GM23338 (cell line): ENCODE measurements at regions not wholly inside any gene's neighbourhood (a gene's known extent, or its start where the extent isn't known, plus 50 kb on each side); places are given as distances from the start of the nearest gene placed in this dataset.

ENCODE experiments used
- ATAC-seq: fragments of 200-7000 bp; cut with Tn5 transposase; 3 replicates; pipeline ENCODE4 v1.9.1; 2020
- DNase-seq: peaks from one replicate; pipeline ENCODE4 v3.0.0-alpha.2; 2015; ENCODE audit warnings: low spot score
- H2AFZ ChIP-seq: fragments of 200-600 bp; sonication (generic); 2 replicates; pipeline ENCODE4 v1.8.0; 2016; ENCODE audit warnings: antibody characterized with exemption, mild to moderate bottlenecking, moderate library complexity
- H3F3A ChIP-seq: fragments of 200-600 bp; sonication (generic); replicated peaks from 2 replicates; pipeline ENCODE4 v1.8.0; 2017; ENCODE audit warnings: antibody characterized with exemption, mixed run types, low read depth
- H3K27ac ChIP-seq: fragments of 200-600 bp; sonication (generic); 2 replicates; pipeline ENCODE4 v1.6.1; 2016; ENCODE audit warnings: low read depth
- H3K27me3 ChIP-seq: fragments of 200-600 bp; sonication (generic); 2 replicates; pipeline ENCODE4 v1.8.0; 2016; ENCODE audit warnings: mild to moderate bottlenecking, mixed run types, moderate library complexity; ENCODE audit not compliant: insufficient read depth
- H3K36me3 ChIP-seq: fragments of 200-600 bp; sonication (generic); 2 replicates; pipeline ENCODE4 v1.8.0; 2016; ENCODE audit warnings: mild to moderate bottlenecking; ENCODE audit not compliant: insufficient read depth
- H3K4me1 ChIP-seq: fragments of 200-600 bp; sonication (generic); 2 replicates; pipeline ENCODE4 v1.8.0; 2016; ENCODE audit warnings: mild to moderate bottlenecking, moderate library complexity; ENCODE audit not compliant: insufficient read depth
- H3K4me2 ChIP-seq: fragments of 200-600 bp; sonication (generic); 2 replicates; pipeline ENCODE4 v1.7.1; 2017; ENCODE audit warnings: mixed run types
- H3K4me3 ChIP-seq: fragments of 200-600 bp; sonication (generic); 2 replicates; pipeline ENCODE4 v1.6.1; 2016; ENCODE audit warnings: mixed run types
- H3K79me2 ChIP-seq: fragments of 200-600 bp; sonication (generic); replicated peaks from 2 replicates; pipeline ENCODE4 v1.8.0; 2017; ENCODE audit warnings: mild to moderate bottlenecking; ENCODE audit not compliant: insufficient read depth
- H3K9me2 ChIP-seq: fragments of 200-600 bp; sonication (generic); 2 replicates; pipeline ENCODE4 v1.8.0; 2017; ENCODE audit not compliant: insufficient read depth
- H4K20me1 ChIP-seq: fragments of 200-600 bp; sonication (generic); replicated peaks from 2 replicates; pipeline ENCODE4 v1.8.0; 2017; ENCODE audit warnings: mild to moderate bottlenecking; ENCODE audit not compliant: insufficient read depth
- H3K27ac Mint-ChIP-seq: 2 replicates; pipeline ENCODE4 v1.8.0; 2020; ENCODE audit warnings: inconsistent platforms, mild to moderate bottlenecking, moderate library complexity, mixed read lengths
- H3K27me3 Mint-ChIP-seq: 3 replicates; pipeline ENCODE4 v1.8.0; 2022; ENCODE audit warnings: low read depth, mild to moderate bottlenecking, moderate library complexity, mixed read lengths, inconsistent platforms; ENCODE audit not compliant: insufficient read depth, poor library complexity
- H3K36me3 Mint-ChIP-seq: 3 replicates; pipeline ENCODE4 v1.8.0; 2021; ENCODE audit warnings: low read depth, mild to moderate bottlenecking, inconsistent platforms, moderate library complexity, mixed read lengths
- H3K4me1 Mint-ChIP-seq: 3 replicates; pipeline ENCODE4 v1.8.0; 2020; ENCODE audit warnings: mild to moderate bottlenecking, inconsistent platforms, mixed read lengths
- H3K4me3 Mint-ChIP-seq: 3 replicates; pipeline ENCODE4 v1.8.0; 2021; ENCODE audit warnings: moderate library complexity, mild to moderate bottlenecking, inconsistent platforms, mixed read lengths
- H3K9me3 Mint-ChIP-seq: 3 replicates; pipeline ENCODE4 v1.8.0; 2020; ENCODE audit warnings: moderate library complexity, mild to moderate bottlenecking, inconsistent platforms, mixed read lengths
- CREB1 ChIP-seq: fragments of 250-450 bp; sonication (Bioruptor Pico); IDR thresholded peaks from 2 replicates; pipeline ENCODE4 v1.5.0; 2020; ENCODE audit warnings: low read depth, mild to moderate bottlenecking, moderate library complexity
- EZH2 ChIP-seq: fragments of 200-600 bp; sonication (generic); IDR thresholded peaks from one replicate; pipeline ENCODE4 v1.8.0; 2017; ENCODE audit warnings: antibody characterized with exemption, mild to moderate bottlenecking, low read depth; ENCODE audit not compliant: unreplicated experiment
- EZH2phosphoT487 ChIP-seq: fragments of 200-600 bp; sonication (generic); IDR thresholded peaks from one replicate; pipeline ENCODE4 v1.8.1; 2018; ENCODE audit warnings: antibody characterized with exemption; ENCODE audit not compliant: unreplicated experiment
- JUNB ChIP-seq: IDR thresholded peaks from one replicate; pipeline ENCODE4 v1.6.1; 2016; ENCODE audit warnings: antibody characterized with exemption; ENCODE audit not compliant: unreplicated experiment
- POLR2AphosphoS5 ChIP-seq: IDR thresholded peaks from 2 replicates; pipeline ENCODE4 v1.6.1; 2016; ENCODE audit warnings: antibody characterized with exemption, low read depth
- ZNF114 ChIP-seq: fragments of 250-450 bp; sonication (Bioruptor Pico); IDR thresholded peaks from 2 replicates; pipeline ENCODE4 v1.5.0; 2020; ENCODE audit warnings: mild to moderate bottlenecking, moderate library complexity
- ZNF331 ChIP-seq: fragments of 250-450 bp; sonication (Bioruptor Pico); IDR thresholded peaks from 2 replicates; pipeline ENCODE4 v1.5.0; 2020; ENCODE audit warnings: low read depth, mild to moderate bottlenecking, moderate library complexity
- TF ChIP-seq, protein P1 (sequence below), 2 experiments: fragments of 200-600 bp in 1 of 2; sonication (generic) in 1 of 2; conservative IDR thresholded peaks; 2 replicates each; pipeline versions ENCODE4 v1.5.1 to v1.6.1; 2016 to 2017; ENCODE audit warnings: antibody characterized with exemption in 2 of 2, low read depth in 2 of 2, mild to moderate bottlenecking in 2 of 2, moderate library complexity in 1 of 2
- TF ChIP-seq, protein P2 (sequence below): IDR thresholded peaks from 2 replicates; pipeline ENCODE4 v1.6.1; 2016; ENCODE audit warnings: antibody characterized with exemption
- TF ChIP-seq, protein P3 (sequence below): fragments of 250-450 bp; sonication (Bioruptor Pico); IDR thresholded peaks from 2 replicates; pipeline ENCODE4 v1.5.0; 2020; ENCODE audit warnings: mild to moderate bottlenecking, moderate library complexity

GRCh38 chrX:68894142-68894512 is 65.3 kb downstream of the EFNB1 start:
- Histone ChIP-seq H3K27ac (no peak overlapping the region), H3K4me2 (peak overlapping the region; percentile 64; the same call in 1 of the 2 replicates), H4K20me1 (no peaks in the 10 kb centered on the region), H3F3A (no peaks in the 10 kb centered on the region), H3K27me3 (peaks cover 17% of the 10 kb centered on the region), H3K4me3 (peak overlapping the region; percentile 34; the same call in 1 of the 2 replicates), H3K4me1 (no peaks in the 10 kb centered on the region), H3K79me2 (no peaks in the 10 kb centered on the region), H2AFZ (no peak overlapping the region), H3K9me2 (no peaks in the 10 kb centered on the region), H3K36me3 (no peaks in the 10 kb centered on the region)
- Mint-ChIP-seq H3K27ac (no peak overlapping the region), H3K4me1 (peaks cover 27% of the 10 kb centered on the region), H3K9me3 (peaks cover 3% of the 10 kb centered on the region; the same call in 1 of the 3 replicates), H3K4me3 (no peak overlapping the region), H3K27me3 (peaks cover 13% of the 10 kb centered on the region), H3K36me3 (no peaks in the 10 kb centered on the region)
- ATAC-seq: peak; percentile 26
- no peak for DNase-seq
- TF ChIP-seq, protein P1, sequence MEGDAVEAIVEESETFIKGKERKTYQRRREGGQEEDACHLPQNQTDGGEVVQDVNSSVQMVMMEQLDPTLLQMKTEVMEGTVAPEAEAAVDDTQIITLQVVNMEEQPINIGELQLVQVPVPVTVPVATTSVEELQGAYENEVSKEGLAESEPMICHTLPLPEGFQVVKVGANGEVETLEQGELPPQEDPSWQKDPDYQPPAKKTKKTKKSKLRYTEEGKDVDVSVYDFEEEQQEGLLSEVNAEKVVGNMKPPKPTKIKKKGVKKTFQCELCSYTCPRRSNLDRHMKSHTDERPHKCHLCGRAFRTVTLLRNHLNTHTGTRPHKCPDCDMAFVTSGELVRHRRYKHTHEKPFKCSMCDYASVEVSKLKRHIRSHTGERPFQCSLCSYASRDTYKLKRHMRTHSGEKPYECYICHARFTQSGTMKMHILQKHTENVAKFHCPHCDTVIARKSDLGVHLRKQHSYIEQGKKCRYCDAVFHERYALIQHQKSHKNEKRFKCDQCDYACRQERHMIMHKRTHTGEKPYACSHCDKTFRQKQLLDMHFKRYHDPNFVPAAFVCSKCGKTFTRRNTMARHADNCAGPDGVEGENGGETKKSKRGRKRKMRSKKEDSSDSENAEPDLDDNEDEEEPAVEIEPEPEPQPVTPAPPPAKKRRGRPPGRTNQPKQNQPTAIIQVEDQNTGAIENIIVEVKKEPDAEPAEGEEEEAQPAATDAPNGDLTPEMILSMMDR (conservative IDR thresholded peaks at IDR 0.05; ENCODE audit: low read depth in 2 of 2): no peak
- TF ChIP-seq ZNF331 (CRISPR knock-in tag) (no peak), JUNB (no peak)

GRCh38 chrX:68892651-68893050 is 63.8 kb downstream of the EFNB1 start:
- no peak overlapping the region for H3K27ac Mint-ChIP-seq
- Histone ChIP-seq H3K36me3 (no peaks in the 10 kb centered on the region), H3K4me2 (no peak overlapping the region), H3K27ac (no peak overlapping the region), H3K4me3 (no peak overlapping the region), H3K27me3 (peaks cover 17% of the 10 kb centered on the region), H3K79me2 (no peaks in the 10 kb centered on the region), H3F3A (no peaks in the 10 kb centered on the region), H2AFZ (no peak overlapping the region), H3K9me2 (no peaks in the 10 kb centered on the region), H3K4me1 (no peaks in the 10 kb centered on the region), H4K20me1 (no peaks in the 10 kb centered on the region)
- H3K9me3 Mint-ChIP-seq: peaks cover 3% of the 10 kb centered on the region; the same call in 1 of the 3 replicates
- H3K4me1 Mint-ChIP-seq: peaks cover 24% of the 10 kb centered on the region
- H3K36me3 Mint-ChIP-seq: no peaks in the 10 kb centered on the region
- ATAC-seq (peak; percentile 56), DNase-seq (no peak)
- peaks cover 13% of the 10 kb centered on the region for H3K27me3 Mint-ChIP-seq
- no peak overlapping the region for H3K4me3 Mint-ChIP-seq
- TF ChIP-seq EZH2 (no peak), POLR2AphosphoS5 (no peak), CREB1 (CRISPR knock-in tag) (no peak), EZH2phosphoT487 (no peak), JUNB (no peak), ZNF114 (CRISPR knock-in tag) (no peak)
- TF ChIP-seq, protein P2, sequence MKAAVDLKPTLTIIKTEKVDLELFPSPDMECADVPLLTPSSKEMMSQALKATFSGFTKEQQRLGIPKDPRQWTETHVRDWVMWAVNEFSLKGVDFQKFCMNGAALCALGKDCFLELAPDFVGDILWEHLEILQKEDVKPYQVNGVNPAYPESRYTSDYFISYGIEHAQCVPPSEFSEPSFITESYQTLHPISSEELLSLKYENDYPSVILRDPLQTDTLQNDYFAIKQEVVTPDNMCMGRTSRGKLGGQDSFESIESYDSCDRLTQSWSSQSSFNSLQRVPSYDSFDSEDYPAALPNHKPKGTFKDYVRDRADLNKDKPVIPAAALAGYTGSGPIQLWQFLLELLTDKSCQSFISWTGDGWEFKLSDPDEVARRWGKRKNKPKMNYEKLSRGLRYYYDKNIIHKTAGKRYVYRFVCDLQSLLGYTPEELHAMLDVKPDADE: no peak
- TF ChIP-seq, protein P3, sequence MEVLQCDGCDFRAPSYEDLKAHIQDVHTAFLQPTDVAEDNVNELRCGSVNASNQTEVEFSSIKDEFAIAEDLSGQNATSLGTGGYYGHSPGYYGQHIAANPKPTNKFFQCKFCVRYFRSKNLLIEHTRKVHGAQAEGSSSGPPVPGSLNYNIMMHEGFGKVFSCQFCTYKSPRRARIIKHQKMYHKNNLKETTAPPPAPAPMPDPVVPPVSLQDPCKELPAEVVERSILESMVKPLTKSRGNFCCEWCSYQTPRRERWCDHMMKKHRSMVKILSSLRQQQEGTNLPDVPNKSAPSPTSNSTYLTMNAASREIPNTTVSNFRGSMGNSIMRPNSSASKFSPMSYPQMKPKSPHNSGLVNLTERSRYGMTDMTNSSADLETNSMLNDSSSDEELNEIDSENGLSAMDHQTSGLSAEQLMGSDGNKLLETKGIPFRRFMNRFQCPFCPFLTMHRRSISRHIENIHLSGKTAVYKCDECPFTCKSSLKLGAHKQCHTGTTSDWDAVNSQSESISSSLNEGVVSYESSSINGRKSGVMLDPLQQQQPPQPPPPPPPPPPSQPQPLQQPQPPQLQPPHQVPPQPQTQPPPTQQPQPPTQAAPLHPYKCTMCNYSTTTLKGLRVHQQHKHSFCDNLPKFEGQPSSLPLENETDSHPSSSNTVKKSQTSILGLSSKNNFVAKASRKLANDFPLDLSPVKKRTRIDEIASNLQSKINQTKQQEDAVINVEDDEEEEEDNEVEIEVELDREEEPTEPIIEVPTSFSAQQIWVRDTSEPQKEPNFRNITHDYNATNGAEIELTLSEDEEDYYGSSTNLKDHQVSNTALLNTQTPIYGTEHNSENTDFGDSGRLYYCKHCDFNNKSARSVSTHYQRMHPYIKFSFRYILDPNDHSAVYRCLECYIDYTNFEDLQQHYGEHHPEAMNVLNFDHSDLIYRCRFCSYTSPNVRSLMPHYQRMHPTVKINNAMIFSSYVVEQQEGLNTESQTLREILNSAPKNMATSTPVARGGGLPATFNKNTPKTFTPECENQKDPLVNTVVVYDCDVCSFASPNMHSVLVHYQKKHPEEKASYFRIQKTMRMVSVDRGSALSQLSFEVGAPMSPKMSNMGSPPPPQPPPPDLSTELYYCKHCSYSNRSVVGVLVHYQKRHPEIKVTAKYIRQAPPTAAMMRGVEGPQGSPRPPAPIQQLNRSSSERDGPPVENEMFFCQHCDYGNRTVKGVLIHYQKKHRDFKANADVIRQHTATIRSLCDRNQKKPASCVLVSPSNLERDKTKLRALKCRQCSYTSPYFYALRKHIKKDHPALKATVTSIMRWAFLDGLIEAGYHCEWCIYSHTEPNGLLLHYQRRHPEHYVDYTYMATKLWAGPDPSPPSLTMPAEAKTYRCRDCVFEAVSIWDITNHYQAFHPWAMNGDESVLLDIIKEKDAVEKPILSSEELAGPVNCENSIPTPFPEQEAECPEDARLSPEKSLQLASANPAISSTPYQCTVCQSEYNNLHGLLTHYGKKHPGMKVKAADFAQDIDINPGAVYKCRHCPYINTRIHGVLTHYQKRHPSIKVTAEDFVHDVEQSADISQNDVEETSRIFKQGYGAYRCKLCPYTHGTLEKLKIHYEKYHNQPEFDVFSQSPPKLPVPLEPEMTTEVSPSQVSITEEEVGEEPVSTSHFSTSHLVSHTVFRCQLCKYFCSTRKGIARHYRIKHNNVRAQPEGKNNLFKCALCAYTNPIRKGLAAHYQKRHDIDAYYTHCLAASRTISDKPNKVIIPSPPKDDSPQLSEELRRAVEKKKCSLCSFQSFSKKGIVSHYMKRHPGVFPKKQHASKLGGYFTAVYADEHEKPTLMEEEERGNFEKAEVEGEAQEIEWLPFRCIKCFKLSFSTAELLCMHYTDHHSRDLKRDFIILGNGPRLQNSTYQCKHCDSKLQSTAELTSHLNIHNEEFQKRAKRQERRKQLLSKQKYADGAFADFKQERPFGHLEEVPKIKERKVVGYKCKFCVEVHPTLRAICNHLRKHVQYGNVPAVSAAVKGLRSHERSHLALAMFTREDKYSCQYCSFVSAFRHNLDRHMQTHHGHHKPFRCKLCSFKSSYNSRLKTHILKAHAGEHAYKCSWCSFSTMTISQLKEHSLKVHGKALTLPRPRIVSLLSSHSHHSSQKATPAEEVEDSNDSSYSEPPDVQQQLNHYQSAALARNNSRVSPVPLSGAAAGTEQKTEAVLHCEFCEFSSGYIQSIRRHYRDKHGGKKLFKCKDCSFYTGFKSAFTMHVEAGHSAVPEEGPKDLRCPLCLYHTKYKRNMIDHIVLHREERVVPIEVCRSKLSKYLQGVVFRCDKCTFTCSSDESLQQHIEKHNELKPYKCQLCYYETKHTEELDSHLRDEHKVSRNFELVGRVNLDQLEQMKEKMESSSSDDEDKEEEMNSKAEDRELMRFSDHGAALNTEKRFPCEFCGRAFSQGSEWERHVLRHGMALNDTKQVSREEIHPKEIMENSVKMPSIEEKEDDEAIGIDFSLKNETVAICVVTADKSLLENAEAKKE (CRISPR knock-in tag): no peak
